Jurkat, Clone E6-1 (cell line): ENCODE measurements at regions not wholly inside any gene's neighbourhood (a gene's known extent, or its start where the extent isn't known, plus 50 kb on each side); places are given as distances from the start of the nearest gene placed in this dataset.
"Not testable (repeated sequence)": the region's sequence is repeated elsewhere in the genome, so short reads cannot be mapped to it uniquely, and the experiment has no call there.

ENCODE experiments used
- DNase-seq: peaks from one replicate; pipeline ENCODE4 v3.0.0-alpha.2; 2011; ENCODE audit warnings: low read depth, low spot score
- H3K4me3 ChIP-seq: 2 replicates; pipeline ENCODE4 v1.5.1; 2011; ENCODE audit warnings: mild to moderate bottlenecking, low read length, control low read depth, moderate library complexity

DNA sequence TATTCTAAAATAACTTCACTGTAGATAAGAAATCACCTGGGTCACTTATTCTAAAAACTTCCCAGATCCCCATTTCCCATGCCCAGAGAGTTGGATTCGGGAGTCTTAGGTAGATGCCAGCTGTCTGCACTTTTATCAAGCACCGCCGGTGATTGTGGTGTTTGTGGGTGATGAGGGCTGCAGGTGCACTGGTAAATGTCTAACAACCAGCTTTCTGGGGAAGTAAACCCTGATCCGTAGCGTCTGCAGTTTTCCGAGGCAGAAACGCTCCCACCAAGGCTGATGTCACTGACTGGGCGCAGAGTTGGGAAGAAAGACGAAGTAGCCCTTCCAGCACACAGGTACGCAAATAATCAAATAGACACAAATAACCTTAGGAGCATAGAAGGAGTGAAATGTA lies 152.2 kb upstream of the KCNG1 start:
- H3K4me3 ChIP-seq, result no peak overlapping the region
- no peak for DNase-seq

DNA sequence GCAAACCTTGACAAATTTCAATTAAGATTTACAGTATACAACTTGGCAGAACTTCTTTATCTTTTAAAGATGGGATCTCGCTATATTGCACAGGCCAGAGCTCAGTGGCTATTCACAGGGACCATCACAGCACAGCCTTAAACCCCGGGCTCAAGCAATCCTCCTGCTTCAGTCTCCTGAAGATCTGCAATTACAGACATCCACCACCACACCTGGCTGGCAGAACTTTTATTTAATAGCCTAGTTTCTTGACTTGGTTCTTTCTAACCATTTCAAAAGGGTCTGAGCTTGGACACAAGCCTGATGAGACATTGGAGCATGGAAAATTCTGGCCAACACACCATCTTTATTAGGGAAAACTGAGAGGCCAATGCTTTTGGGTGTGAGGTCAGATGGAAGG lies 151.6 kb upstream of the KCNG1 start:
- H3K4me3 ChIP-seq, result no peak overlapping the region
- no peak for DNase-seq

DNA sequence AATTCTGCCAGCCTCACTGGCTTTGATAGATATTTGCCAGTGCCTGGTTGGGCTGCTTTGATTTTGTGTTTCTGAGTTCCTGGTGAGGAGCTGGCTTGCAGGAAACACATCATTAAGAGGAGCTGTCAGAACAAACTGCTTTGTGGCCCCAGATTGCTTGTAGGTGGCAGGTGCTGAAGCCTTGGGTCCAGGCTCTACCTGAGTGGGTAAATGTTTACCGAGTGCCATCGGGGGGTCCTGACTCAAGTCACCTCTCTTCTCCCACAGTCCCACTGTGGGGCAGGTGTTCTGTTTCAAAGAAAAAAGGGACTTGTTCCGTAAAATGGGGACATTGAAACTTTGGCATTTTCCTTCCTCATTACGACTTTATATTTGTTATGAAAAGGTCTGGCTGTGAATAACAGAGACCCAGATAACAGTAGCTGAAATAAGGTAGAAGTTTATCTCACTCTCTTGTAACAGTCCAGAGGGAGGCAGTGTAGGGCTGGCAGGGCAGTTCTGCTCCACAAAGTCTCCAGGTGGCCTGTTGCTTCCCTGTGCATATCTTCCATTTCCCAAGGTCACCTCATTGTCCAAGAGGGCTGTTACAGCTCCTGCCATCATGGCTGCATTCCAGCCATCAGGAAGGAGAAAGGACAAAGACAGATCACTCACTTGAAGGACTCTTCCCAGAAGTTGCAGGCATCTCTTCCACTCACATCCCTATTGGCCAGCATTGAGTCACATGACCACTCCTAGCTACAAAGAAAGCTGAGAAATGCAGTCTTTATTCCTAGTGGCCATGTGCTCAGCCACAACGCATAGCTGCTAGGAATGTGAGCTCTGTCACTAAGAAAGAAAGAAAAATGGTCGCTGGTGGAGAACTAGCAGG lies 149.9 kb upstream of the KCNG1 start:
- peak; percentile 6 for DNase-seq
- H3K4me3 ChIP-seq, result no peak overlapping the region

DNA sequence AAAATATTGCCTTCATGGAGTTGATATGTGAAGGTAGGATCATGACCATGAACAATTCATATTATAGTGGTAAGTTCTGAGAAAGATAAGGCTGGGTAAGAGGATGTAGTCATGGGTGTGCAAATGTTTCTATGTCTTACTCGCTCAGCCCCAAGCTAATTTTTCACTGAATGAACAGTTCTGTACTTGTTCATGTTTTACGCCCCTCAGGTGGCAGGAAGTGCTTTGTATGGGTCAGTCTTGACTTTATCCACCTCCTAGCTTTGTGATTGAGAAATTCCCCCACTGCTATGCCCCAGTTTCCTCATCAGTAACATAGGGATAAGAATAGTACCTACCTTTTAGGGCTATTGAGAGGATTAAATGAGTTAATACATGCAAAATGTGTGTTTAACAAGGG lies 148.2 kb upstream of the KCNG1 start:
- no peak overlapping the region for H3K4me3 ChIP-seq
- no peak for DNase-seq

DNA sequence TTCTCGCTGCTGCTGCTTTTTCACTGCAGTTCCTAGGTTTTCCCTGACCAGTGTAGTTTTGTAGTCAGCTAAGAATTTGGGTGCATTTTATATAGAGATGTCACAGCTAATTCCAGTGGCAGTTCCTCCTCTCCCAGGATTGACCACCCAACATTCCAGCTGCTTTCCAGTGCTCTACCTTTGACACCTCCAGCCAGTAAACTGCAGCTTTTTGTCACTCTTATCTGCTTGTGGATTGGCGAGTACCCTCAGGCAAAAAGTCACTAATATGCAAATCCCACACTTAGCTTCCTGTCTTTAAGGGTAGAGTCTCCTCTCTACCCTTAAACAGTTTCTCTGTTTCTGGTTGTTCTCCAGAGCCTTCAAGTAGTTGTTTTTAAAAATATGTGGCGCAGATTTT lies 146.9 kb upstream of the KCNG1 start:
- no peak overlapping the region for H3K4me3 ChIP-seq
- no peak for DNase-seq

DNA sequence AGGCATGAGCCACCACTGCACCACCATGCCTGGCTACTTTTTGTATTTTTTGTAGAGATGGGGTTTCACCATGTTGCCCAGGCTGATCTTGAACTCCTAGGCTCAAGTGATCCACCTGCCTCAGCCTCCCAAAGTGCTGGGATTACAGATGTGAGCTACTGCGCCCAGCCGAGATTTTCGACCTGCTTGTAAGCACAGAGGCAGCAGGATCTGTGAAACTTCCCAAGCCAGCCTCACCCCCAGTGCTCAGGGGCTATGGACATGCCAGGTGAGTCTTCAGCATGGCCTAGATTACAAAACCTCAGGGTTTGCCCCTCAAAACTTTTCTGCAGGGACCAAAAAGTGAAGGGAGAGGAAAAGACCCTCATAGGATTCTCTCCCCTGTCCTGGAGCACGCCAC lies 145.0 kb upstream of the KCNG1 start:
- not testable (repeated sequence) for H3K4me3 ChIP-seq, DNase-seq

DNA sequence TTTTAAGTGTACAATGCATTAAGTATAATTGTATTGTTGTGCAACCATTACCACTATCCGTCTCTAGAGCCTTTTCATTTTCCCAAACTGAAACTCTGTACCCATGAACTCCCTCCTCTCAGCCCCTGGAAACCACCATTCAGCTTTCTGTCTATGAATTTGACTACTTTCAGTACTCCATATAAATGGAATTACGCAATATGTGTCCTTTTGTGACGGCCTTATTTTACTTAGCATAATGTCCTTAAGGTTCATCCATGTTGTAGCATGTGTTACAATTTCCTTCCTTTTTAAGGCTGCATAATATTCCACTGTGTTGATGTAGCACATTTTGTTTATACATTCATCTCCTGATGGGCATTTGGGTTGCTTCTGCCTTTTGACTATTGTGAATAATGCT lies 143.6 kb upstream of the KCNG1 start:
- no peak for DNase-seq
- no peak overlapping the region for H3K4me3 ChIP-seq

DNA sequence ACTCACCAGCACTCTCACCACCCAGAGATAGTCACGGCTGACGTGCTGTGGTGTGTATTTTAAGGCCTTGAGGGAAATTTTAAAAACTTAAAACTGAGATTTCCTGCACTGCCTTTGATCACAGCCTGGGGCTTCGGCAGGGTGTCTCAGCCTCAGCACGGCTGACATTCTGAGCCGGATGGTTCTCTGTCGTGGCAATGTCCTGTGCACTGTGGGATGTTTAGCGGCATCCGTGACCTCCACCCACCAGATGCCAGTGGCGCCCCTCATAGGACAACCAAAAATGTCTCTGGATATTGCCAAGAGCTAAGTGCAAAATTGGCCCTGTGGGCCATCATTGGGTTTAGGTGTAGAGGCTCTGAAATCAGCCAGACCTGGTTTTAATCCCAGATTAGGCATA lies 142.2 kb upstream of the KCNG1 start:
- no peak for DNase-seq
- H3K4me3 ChIP-seq, result no peak overlapping the region

DNA sequence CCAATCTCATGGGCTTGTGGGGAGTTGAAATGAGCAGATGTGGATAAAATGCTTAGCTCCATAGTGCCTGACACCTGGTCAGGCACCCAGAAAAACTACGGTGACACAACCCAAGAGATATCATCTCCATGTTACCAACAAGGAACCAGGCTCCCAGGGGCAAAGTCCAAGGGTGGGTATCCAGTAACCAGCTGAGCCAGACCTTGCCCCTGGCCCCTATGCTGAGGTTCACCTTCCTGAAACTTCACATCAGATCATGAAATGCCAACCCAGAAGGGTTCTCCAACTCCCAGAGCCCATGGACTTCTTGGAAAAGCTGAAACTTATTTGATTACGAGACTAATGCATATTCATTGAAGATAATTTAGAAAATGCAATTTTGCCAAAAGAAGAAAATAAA lies 141.8 kb upstream of the KCNG1 start:
- H3K4me3 ChIP-seq, result no peak overlapping the region
- no peak for DNase-seq

DNA sequence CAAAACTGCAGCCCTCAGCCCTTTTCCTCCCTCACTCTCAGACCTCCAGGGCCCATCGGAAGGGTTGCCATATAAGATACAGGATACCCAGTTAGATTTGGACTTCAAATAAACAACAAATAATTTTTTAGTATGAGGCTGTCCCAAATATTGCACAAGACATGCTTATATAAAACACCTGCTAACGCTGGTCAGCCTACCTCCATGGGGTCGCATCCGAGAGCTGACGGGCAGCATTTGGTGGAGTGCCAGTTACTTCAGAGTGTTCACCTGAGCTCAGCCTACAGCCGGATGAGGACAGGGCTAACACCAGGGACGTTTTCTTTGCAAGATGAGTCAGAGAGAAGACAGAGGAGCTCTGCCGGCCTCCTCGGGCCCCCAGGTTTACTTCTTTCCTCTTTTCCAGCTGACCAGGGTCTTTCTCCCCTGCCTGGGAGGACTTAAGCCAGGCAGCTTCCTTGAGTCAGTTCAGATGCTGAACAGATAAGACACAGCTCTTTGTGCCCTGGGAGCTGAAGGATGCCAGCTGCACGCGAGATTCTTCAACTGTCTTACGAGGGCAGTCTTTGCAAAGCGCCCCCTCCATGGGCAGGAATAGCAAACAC lies 141.2 kb upstream of the KCNG1 start:
- no peak overlapping the region for H3K4me3 ChIP-seq
- DNase-seq, result no peak

DNA sequence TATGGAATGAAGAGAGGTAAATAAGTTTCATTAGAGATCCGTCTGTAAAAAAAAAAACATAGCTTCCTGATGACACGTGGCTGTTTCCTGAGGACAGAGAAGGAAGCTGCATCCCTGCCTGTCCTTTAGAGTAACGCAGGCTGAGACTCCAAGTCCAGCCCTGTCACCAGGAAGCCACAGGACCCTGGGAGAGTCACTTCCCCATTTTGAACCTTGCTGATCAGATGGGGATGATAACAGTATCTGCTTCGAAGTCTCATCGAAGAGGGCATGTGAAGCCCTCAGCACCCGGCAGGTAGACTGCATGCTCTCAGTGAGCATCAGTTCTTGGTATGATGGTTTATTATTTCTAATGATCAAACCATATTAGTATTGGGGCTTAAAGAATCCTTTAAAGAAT lies 139.1 kb upstream of the KCNG1 start:
- no peak for DNase-seq

DNA sequence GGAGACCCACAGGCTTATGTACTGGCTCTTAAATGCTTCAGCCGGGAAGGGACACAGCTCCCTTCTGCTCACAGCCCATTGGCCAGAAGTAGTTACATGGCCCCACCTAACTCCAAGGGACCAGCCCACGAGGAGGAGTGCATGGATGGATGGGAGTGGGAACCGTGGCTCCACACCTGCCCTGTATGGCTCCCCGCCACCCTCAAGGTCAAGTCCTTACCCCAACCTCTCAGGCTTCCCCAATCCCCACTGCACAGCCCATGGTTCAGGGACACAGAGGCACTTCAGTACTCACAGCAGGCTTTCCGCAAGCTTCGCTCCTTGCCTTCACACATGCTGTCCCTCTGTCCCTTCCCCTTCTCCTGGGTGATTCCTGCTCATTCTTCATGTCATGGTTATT lies 137.9 kb upstream of the KCNG1 start:
- no peak for DNase-seq
- H3K4me3 ChIP-seq, result no peak overlapping the region

More for the DNA sequence above, 139.1 kb upstream of the KCNG1 start:
- H3K4me3 ChIP-seq, result no peak overlapping the region

DNA sequence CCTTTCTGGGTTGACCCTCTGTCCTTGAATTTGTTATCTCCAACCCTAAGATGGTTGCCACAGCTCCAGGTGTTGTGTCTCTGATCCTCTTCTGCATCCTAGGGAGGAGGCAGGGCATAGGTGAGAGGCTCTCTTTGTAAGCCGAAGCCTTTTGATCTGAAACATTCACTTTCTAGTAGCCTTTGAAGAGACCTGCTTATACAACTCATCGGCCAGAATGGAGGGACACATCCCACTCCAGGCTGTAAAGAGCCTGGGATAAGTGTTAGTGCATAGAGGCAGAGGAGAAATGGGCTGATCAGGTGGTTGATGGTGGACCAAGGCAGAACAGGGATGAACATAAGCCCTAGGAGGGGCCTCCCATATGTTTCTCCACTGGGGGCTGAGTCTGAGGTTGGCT lies 137.1 kb upstream of the KCNG1 start:
- DNase-seq, result no peak
- H3K4me3 ChIP-seq, result no peak overlapping the region

DNA sequence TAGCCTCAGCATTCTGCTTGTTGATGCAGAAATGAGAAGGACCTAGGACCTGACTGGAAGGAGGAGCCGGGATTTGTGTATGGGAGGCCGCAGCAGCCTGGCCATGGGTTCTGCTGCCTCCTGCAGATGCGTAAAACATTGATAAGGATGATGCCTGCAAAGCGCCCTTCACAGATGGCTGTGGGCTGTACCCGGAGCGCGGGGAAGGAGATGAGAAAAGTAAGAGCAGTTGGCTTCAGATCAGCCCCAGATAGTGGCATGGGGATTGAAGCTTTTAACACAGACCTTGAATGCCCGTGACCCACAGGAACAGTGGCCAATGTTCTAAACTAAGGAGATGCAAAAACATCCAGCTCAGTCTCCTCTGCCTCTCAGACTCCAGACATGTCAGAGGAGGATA lies 136.4 kb upstream of the KCNG1 start:
- DNase-seq, result no peak

DNA sequence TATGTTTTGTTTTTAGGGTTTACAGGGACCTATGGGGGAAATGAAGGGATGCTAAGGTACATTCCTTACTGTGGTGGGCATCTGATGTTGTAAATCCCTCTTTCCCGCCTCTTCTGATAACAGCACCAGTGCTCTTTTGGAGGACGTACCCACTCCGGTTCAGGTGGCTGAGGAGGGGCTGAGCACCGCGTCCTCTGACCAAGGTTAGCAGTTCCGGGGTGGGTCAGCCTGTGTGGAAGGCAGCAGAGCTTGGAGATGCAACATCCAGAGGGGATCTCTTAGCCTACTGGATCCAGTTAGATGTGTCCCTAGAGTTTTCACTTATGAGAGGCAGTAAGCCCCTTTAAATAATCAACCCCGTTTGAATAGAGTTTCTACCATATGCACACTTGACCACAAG lies 135.3 kb upstream of the KCNG1 start:
- no peak for DNase-seq
- H3K4me3 ChIP-seq, result no peak overlapping the region

More for the DNA sequence above, 136.4 kb upstream of the KCNG1 start:
- no peak overlapping the region for H3K4me3 ChIP-seq

DNA sequence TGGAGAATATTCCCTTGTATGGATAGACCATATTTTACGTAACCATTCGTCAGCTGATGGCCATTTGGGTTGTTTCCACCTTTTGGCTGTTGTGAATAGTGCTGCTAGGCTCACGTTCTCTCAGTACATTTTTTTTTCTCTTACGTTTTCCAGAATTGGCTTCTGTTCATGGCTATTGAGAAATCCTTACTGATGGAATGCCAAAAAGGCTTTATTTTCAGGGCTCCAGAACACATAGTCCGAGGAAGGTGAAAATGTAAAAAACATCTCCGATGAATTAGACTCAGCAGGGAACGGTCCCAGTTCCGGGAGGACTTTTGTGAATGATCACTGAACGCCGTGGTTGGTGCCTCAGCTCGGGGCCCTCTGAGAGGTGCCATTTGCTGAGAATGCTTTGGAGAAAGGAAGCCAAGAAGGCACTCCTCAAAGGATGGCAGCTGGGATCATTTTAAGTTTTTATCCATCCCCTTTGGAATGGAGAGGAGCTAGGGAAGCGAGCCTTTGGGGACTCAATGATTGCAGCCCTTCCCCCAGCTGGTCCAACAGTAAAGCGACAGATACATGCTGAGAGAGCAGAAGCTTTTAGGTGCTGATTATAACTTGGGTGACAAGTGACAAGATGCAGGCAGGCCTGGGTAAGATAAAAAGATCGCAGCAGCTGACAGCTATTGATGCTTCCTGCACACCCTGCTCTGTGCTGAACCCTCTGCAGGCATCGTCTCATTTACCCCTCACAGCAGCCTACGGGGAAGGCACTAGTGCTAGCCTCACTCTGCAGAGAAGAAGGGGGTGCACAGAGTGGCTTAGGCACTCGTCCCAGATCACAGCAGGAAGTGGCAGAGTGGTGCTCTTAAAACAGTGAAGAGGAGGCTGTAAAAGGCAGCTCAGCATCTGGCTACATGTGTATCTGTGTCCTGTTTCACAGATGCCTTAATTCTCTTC lies 133.4 kb upstream of the KCNG1 start:
- H3K4me3 ChIP-seq, result no peak overlapping the region
- peak; percentile 8 for DNase-seq

DNA sequence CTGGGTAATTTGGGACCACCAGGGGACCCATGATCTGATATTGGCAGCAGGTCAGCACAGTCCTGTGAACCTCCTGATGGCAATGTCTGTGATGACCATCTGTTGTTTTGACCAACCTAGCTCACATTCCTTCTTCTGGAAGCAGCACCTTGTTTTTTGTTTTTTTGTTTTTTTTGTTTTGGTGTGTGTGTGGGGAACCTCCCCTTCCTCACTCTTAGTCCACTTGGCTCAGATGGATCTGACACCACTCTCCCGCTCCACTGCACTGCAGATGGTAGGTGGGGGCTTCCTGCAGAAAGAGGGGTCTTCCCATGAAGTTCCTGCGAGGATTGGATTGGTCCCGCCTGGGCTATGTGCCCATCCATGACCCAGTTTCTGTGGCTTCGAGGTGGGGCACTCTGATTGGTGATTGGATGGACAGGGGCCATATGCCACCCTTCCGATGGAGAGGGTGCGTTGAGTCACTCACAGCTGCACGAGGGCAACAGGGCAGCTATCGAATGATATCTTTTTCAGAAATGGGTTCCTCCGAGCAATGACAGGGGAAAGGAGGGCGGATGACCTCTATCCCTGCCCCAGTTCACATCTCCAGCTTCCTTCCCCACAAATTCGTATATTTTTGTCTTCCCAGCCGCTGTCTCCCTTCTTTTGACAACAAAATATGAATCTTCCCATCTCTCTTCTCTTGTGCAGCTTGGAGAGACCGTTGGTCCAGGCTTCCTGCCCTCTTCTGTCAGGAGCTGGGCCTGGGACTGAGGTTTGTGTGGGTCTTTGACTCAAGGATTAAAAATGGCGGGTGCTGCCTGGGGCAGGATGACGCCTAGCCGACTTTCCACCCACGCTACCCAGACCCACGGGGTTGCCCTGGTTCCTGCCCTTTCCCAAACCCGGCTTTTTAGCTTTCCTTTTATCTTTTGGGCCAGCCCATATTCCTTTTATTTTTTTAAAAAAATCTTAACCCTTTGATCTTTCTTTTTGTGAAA lies 132.1 kb upstream of the KCNG1 start:
- no peak overlapping the region for H3K4me3 ChIP-seq
- no peak for DNase-seq

DNA sequence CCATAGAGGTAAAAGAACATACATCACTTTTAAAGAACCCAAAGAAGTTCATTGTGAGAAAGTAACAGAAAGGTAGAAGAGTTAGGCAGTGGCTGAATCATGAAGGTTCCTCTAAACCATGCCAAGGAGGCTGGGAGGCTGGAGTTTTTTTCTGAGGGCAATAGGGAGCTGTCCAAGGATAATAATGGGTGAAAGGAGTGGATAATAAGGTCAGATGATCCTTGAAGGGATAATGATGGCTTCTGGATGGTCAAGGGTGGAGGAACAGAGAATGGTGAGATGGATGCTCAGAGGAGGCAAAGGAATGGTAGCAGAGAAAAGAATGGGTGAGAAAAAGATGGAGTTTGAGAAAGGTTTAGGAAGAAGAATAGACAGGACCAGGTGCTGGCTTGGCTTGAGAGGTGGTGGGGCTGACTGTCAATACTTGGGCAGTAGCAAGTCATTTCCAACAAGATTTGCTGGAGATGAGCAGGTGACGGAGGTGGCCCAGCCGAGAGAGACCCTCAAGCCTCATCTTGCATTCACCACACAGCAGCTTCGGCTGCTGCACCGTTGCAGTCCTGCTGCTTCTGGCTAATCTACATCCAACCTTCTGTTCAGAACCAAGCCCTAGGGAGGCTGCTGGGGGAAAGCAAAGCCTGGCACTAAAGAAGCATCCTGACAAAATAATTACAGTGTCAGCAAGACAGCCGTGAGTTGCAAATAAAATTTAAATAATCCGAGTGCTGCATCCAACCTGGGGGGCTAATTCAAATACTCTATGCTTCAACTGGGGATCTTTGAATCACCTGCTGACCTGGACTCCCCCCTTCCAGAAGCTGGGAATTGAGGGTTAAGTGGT lies 131.2 kb upstream of the KCNG1 start:
- DNase-seq, result no peak
- no peak overlapping the region for H3K4me3 ChIP-seq
